NOMO-1 (cell line): ENCODE measurements at regions not wholly inside any gene's neighbourhood (a gene's known extent, or its start where the extent isn't known, plus 50 kb on each side); places are given as distances from the start of the nearest gene placed in this dataset.
A peak's percentile ranks its signal among the peaks of the same experiment; 100 is the strongest.

Experiments used
- DNase-seq, 2 experiments: peaks; one replicate each; lab custom pipeline; 2025; ENCODE audit not compliant: unreplicated experiment in 2 of 2; lab: John Stamatoyannopoulos, UW

DNA sequence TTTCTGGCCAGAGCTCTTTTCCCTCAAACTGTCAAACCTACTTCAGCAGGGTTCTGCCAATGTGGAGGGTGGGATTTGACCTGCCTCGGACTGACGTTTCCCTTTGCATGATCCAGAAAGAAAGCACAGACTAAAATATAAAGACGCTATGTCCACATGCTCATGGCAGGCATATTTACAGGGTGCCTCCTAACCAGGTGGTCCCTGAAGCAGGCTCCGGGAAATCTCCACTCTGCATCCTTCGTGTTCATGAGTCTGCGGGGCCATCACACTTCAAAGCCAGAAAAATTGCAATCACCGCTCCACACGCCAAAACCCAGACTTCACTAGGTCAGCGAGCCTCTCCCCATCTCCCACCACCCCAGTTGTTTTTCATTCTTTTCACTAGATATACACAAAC lies 143.3 kb upstream of the IGF1R start:
- DNase-seq, result no peak

DNA sequence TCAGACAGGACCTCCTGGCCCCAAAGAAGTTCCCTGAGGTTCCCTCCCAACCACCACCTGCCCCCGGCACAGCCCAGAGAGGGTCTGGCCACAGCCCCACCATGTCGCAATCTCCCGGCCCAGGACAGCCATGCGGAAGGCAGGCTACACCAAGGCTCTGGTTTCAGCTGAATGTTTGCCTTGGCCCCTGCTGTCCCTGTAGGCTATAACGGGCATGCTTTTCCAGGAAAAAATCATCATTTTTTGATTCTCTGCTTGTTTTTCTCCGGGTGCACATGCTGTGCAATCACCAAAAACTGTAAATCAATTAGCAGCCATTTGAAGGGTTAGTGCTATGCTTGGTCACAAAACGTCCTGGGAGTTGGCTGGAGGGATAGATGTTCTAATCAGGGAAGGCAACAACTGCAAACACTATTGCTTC lies 142.7 kb upstream of the IGF1R start:
- DNase-seq, result no peak

DNA sequence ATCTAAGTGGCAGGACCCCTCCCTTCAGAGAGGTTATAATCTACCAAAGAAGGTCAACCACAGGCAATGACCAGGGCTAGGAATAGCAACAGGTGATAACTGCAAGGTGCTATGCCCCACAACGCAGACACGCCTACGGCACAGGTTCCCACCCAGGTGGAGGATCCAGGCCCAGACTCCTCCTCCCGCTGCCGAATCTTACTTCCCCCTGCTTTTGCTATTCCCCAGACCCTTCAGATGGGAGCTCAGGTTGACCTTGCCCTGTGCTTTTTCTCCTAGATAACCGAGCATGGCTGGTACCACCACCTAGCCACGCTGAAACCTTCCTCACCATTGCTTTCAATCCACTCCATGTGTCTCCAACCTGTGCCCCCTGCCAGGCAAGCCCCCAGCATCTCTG lies 142.2 kb upstream of the IGF1R start:
- DNase-seq, result no peak

DNA sequence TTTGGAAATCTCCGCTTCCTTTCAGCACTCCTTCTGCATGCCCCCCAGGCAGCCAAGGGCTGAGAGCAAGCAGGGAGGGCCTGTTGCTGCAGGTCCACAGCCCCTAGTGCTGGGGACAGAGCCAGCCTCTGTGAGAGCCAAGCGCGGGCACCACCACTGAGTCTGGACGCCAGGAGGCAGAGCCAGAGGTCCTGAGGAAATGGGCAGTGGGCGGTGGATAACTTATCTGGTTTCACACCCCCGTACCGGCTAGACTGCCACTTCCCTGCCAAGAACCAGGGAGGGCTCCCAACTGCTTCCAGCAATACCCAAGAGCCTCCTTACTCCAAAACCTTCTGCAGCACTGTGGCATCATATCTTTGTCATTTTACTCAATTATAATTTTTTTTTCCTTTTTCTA lies 141.6 kb upstream of the IGF1R start:
- DNase-seq, result no peak

DNA sequence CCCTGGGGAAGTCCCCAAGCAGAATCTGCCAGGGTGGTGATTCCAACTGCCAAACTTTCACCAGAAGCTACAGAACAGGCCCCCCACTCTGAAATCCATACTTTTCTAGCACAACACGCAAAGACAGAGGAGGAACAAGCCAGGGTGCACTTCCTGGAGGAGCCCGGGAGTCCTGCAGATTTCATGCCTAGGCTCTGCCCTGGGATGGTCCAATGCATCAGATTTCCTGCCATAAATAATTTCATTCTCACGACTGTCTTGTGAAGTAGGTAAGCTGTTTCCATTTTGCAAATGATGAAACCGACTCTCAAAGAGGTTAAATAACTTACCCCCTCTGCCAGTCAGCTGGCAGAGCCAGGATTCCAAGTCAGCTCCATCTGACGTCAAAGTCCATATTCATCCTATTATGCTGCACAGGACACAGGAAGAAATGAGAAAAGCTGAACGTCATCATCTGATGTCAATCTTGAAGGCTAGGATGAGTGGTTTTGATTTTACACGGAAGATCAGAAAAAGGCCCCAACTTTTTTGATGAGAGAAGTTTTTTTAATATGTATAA lies 134.8 kb upstream of the IGF1R start:
- DNase-seq, result no peak

DNA sequence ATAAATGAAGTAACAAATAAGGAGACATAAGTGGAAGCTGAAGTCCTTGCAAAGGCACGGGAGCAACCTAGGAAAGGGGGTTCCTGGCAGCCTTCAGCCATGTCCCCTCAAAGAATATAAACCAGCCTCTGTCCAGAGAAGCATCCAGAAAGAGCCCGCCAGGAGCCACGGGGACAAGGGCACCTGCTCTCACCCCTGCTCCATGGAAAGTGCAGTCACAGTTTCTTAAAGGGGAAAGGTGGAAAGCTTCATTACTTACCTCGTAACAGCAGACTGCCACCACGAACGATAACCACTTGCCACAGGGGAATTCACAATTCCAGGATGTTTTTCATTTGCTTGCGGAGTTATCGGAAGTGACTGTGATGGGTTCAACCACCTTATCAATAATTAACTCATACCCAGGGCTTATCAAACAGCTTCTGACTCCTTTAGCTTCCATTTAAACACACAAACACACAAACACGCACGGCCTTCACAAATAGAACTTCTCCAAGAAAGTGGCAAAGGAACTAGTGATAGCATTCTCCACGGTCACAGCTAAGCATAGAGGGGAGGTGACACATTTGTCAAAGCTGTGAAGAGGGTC lies 134.2 kb upstream of the IGF1R start:
- no peak for DNase-seq

DNA sequence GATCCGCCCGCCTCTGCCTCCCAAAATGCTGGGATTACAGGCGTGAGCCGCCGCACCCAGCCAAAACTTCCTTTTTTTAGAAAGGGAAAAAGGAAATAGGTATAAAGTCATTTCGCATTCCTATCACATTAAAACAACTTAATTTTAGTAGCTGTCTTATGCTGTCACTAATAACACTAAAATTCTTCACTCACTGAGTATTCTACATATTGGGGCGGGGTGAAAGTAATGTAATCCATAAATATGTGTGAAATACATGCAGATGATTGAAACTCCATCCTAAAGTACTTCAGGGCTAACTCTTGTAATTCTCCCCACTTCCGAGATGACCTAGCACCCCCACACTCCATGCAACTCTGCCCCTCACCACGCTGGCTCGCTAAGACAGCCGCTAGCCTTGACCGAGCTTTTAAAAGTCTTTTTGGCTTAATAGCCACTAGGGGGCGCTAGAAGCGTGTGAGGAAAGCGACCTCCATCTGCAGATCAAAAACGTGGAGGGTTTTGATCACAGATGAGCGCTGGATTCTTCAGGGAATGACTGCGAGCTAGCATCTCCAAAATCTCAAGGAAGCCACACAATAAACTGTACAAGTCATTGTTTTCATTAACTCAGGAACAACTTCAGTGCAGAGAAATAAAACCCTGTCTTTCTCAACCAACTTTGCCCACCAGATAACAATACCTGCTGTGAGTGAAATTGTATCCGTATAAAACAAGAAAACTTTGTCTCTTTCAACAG lies 129.3 kb upstream of the IGF1R start:
- peak in 1 of 2 experiments; percentile 49 for DNase-seq

DNA sequence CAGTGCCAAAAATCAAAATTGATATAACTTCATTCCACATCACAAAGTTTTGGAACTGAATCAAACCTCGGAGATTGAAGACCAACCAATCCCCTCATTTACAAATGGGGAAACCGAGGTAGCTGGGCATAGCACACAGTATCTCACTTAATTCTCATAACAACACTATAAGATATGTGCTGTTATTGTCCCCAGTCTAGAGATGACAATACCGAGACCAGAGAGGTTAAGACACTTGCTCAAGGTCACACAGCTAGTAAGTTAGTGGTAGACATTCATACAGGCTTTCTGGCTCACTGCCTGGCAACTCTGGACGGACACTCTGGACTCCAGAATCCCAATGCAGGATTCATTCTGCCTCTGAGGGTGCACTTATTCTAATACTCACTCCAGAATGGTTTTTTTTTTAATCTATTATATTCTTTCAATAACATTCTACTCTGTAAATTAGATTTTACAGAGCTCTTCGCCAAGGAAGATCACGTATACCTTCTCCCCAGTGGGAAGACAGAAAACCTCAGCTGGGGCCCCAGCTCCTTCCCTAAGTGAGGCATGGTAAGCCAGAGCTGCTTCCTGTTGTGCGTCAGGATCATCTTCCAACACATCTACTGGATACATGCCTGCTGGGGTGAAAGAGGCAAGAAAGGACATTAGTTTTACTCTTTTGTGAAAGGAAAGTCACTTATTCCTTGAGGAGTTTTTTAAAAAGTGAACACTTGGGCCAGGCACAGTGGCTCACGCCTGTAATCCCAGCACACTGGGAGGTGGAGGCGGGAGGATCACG lies 128.4 kb upstream of the IGF1R start:
- DNase-seq, result no peak

DNA sequence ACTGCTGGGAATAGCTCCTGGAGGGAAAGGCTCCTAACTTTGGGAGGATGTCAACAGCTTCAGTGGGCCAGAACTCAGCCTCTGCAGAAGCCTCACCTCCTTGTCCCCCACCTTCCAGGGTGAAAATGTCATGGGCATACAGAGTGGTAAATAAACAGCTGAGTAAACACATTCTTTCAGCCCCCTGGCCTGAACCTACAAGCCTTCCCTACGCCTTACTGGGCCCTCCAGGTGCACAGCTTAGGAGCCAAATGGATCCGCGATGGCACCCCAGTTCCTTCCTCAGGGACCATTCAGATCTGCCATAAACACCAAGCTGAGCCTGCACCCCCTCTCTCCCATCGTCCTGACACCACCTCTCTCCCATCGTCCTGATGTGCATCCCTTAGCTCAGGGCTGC lies 126.2 kb upstream of the IGF1R start:
- no peak for DNase-seq

DNA sequence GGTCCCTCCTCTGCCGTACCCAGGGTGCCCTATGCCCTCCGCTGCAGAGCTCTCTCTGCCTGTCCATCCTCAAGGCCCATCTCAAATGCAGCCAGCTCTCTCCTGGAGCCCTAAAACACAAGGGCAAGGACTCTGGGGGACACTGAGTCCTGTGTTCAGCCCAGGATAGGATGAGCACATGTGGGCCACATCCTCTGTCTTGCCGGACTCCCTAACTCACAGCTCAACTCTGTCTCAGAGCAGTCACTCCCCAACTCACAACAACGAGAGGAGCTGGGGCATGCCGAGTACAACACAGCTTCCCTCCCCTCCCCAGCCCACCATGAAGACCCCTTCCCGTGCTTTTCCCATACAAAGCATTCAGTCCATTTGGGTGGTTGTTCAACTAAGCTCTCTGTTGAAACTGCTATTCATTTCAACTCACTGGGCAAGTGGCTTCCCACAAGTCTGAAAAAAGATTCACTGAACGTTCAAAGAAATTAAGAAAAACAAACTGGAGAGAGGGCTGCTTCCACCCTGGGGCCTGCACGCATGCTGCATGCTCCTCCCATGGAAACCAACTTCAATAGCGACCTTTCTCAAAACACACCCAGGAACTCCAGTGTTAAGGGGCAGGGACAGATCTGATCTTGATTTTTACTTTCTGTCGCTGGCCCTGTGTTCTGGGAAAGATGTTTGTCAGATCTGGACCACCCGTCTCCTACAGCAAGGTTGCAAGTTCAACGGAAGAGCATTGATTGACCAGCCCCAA lies 124.3 kb upstream of the IGF1R start:
- DNase-seq, result no peak

DNA sequence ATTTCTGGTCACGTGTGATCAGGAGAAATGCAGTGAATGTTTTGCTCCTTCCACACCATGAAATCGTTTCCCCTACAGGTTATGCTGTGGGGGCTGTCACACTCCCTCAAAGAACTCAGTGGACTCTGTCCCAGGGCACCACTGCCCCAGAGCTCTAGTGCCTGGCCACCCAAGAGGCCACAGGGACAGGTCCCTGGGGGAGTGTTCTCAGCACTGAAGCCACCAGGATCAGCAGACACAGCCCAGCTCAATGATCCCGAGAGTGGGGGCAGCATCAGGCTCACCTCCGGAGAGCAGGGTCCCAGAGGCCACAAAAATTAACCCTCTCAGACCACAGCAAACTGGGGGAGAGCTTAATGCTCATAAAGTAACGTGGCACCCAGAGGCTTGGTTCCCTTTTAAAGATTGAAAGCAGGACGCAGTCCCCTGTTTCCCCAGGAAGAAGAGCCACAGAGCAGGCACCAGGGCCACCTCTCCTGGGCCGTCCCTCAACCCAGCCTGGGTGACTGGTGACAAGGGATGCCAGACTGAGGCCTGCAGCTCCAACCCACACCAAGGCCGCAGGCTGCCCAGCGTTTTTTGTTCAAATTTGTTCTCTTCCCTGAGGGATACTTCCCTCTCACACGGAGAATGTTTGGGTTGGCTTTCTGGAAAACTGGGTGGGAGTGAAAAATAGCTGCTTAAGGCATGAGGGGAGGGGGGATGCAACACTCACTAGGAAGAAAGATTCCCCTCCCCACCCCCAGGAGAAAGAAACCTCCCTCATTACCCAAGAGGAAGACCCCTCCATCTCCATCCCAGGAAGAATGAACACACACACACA lies 123.3 kb upstream of the IGF1R start:
- DNase-seq, result no peak

DNA sequence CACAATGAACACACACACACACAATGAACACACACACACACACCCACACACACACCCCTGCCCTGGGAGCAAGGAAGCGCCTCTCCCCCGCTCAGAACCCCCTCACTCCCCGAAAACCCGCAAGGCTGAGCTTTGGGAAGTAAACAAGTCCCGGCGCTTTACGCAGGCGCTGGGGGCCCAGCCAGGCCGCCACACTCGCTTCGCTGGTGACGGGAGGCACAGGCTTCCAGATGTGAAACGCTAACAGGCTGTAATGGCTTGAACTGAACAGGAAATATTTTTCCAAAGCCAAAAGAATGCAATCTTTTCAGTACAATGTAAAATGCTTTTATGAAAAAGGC lies 122.7 kb upstream of the IGF1R start:
- no peak for DNase-seq

DNA sequence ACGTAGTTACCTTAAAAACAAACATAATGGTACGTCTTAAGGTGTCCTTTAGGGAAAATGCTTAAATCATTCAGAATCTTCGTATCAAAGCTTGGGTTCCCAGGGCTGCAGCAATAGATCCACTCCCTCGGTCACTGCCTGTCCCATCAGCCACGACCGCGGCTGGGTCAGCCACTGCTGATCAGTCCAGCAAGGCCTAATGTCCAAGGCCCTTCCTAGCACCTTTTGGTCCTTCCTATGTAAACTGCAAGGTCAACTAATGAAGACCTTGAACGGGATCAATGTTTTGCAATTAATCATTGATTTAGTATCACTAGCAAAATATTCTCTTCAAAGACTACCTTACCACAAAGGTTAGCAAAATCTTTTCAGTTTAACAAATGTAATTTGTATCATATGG lies 122.2 kb upstream of the IGF1R start:
- DNase-seq, result no peak

DNA sequence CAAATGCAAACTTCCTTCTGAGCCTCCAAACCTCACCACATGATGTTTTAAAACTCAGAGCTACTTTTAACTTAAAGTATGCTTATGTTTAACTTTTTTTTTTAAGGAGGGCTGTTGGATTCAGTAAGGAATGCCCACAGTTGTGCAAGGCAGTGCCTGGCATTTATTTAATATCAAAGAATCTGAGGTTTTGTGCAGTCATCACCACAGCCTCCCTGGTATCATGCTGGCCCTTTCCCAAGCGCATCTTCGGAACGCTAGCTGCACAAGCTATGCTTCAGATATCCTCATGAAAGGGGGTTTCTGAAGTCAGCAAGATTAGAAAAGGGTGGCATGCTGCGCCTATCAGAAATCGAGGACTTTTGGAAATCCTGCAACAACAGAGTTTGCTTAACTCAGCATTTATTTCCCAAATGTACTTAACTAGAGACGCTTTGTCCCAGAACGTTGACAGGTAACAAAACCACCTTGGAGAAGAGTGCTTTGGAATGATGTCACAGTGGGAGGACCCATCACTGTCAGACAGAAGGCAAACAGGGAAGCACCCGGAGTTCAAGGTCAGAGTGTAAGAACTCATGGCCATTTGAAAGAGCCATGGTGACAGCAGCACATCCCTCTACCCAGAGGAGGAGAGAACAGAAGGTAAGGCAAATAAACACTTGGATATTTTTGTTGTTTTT lies 120.2 kb upstream of the IGF1R start:
- no peak for DNase-seq

DNA sequence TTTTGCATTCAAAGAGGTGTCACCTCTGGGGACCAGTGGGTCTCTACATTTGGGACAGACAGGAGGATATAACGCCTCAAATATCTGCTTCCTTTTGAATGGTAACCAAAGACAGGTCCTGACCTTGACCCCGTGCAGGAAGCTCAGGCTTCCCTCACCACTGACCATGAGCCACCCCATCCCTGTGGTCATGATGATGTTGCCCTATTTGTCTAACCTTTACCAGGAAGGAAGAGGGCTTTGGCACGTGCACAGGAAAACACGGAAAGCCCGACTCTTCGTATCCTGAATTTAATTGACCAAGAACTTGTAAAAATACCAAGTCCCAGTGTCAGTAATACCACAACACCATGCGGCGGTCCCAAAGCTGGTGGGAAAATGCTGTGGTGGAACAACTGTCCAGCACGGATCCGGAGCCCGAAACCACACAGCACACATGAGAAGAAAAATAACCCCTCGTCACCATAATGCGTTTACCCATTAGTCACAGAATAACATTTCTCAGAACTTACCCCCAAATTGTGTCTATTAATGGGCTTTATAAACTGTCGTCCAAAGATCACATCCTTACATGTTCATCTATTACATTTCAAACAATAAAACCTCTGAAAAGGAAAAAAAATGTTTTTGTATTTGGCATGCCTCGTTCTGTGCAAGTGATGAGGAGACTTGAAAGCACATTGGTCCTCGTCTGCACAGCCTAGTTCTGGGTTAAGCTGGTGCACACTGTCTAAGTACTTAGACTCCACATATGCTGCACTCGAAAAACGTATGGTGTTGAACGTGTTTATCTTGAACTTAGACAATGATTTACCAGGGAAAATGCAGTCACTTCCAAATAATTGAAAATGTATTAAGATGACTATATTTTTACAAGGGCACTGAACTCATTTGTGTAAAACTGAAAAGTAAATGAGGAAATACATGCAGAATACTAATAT lies 118.9 kb upstream of the IGF1R start:
- DNase-seq, result no peak

DNA sequence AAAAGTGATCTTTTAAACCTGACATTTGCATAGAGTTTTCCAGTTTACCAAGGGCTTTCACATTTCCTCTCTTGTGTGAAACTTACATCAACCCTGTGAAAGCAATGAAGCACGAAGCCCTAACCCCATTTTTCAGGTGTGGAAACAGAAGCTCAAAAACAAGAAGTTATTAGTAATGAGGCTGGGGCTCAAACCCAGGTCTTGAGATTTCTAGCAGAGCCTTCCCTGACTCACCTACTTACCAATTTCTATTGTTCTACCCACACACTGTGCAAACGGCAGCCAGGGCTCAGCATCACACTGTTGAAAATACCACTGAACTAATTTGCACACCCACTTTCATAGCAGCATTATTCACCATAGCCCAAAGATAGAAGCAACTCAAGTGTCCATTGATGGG lies 117.8 kb upstream of the IGF1R start:
- DNase-seq, result no peak

DNA sequence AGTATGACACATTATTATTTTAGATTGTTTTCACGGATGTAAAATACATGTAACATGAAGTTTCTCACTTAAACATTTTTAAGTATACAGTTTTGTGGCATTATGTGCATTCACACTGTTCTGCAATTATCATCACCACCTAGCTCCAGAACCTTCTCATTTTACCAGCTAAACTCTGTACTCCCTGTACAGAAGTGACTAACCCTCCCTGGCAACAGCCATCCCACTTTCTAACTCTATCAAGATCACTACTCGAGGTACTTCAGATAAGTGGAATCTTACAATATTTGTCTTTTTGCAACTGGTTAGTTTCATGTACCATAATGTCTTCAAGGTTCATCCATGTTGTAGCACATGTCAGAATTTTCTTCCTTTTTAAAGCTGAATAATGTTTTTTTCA lies 116.3 kb upstream of the IGF1R start:
- DNase-seq, result no peak

DNA sequence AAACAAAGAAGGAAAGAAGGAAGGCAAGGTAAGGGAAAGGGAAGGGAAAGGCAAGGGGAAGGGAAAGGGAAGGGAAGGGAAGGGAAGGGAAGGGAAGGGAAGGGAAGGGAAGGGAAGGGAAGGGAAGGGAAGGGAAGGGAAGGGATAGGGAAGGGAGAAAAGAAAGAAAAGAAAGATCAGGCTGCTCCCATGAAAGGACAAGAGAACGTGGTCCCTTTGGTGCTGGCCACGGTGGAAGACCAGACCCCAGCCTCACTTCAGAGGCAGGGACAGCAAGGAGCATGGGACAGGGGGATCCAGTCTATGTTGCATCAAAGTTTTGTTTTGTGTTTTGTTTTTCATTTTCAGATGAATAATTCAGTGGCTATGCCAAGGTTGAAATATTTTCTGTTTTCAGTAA lies 111.4 kb upstream of the IGF1R start:
- DNase-seq, result no peak
